IMR-90 (cell line): ENCODE measurements at regions not wholly inside any gene's neighbourhood (a gene's known extent, or its start where the extent isn't known, plus 50 kb on each side); places are given as distances from the start of the nearest gene placed in this dataset.

Source experiments
- ATAC-seq: fragments of 200-7000 bp; cut with Tn5 transposase; 2 replicates; pipeline ENCODE4 v1.9.1; 2020; ENCODE audit warnings: low read depth, mild to moderate bottlenecking, moderate library complexity
- BruUV-seq: library from RNA; stranded (reverse); fragments of 400-500 nt; replicated peaks from 2 replicates; lab custom pipeline; 2021; lab: Mats Ljungman, UMichigan
- CTCF ChIA-PET: fragments of 300-600 bp; formaldehyde crosslinking; extraction: SDS; loops from one replicate; lab custom pipeline; 2021; ENCODE audit warnings: antibody characterized with exemption; lab: Yijun Ruan, JAX
- POLR2A ChIA-PET: fragments of 300-600 bp; sonication (Branson Sonifier 250); formaldehyde crosslinking; loops from one replicate; lab custom pipeline; 2022; ENCODE audit warnings: antibody characterized with exemption; ENCODE audit not compliant: unreplicated experiment; lab: Charles Lee
- DNase-seq: peaks from one replicate; pipeline ENCODE4 v3.0.0; 2013
- H2AFZ ChIP-seq: replicated peaks from 2 replicates; pipeline ENCODE3; 2013; ENCODE audit warnings: low read length, mild to moderate bottlenecking; ENCODE audit not compliant: poor library complexity
- H2AK5ac ChIP-seq: 2 replicates; pipeline ENCODE4 v1.6.1; 2013; ENCODE audit warnings: low read depth, low read length, inconsistent platforms
- H2AK9ac ChIP-seq: replicated peaks from 2 replicates; pipeline ENCODE3; 2013; ENCODE audit warnings: mild to moderate bottlenecking, low read depth, low read length, moderate library complexity; ENCODE audit not compliant: poor library complexity
- H2BK120ac ChIP-seq: 2 replicates; pipeline ENCODE4 v1.6.1; 2013; ENCODE audit warnings: low read depth, low read length, inconsistent platforms
- H2BK15ac ChIP-seq: 3 replicates; pipeline ENCODE4 v1.6.1; 2013; ENCODE audit warnings: low read depth, low read length, inconsistent platforms
- H2BK20ac ChIP-seq: 2 replicates; pipeline ENCODE4 v1.6.1; 2013; ENCODE audit warnings: low read depth, mild to moderate bottlenecking, inconsistent platforms, low read length, moderate library complexity
- H2BK5ac ChIP-seq: 2 replicates; pipeline ENCODE4 v1.6.1; 2013; ENCODE audit warnings: mild to moderate bottlenecking, low read depth, low read length, inconsistent platforms; ENCODE audit not compliant: poor library complexity, severe bottlenecking
- H3K14ac ChIP-seq: replicated peaks from 2 replicates; pipeline ENCODE4 v1.6.1; 2013; ENCODE audit warnings: low read depth, low read length, inconsistent platforms
- H3K18ac ChIP-seq: 2 replicates; pipeline ENCODE4 v1.6.1; 2013; ENCODE audit warnings: low read depth, low read length, control low read depth
- H3K23ac ChIP-seq: 2 replicates; pipeline ENCODE4 v1.6.1; 2013; ENCODE audit warnings: low read depth, low read length, inconsistent platforms
- H3K27ac ChIP-seq: 2 replicates; pipeline ENCODE4 v1.5.1; 2013; ENCODE audit warnings: mild to moderate bottlenecking, control low read depth, low read length; ENCODE audit not compliant: insufficient read depth
- H3K27me3 ChIP-seq: 2 replicates; pipeline ENCODE4 v1.6.1; 2013; ENCODE audit warnings: low read length; ENCODE audit not compliant: control insufficient read depth, insufficient read depth
- H3K36me3 ChIP-seq: 2 replicates; pipeline ENCODE4 v1.6.1; 2013; ENCODE audit warnings: low read length, mixed read lengths; ENCODE audit not compliant: control insufficient read depth, insufficient read depth
- H3K4ac ChIP-seq: 2 replicates; pipeline ENCODE4 v1.6.1; 2013; ENCODE audit warnings: low read depth, low read length, inconsistent platforms
- H3K4me1 ChIP-seq: 2 replicates; pipeline ENCODE4 v1.6.1; 2013; ENCODE audit warnings: low read length, mixed read lengths; ENCODE audit not compliant: control insufficient read depth, insufficient read depth
- H3K4me2 ChIP-seq: 2 replicates; pipeline ENCODE4 v1.6.1; 2013; ENCODE audit warnings: low read depth, mild to moderate bottlenecking, control low read depth, low read length, moderate library complexity
- H3K4me3 ChIP-seq: 2 replicates; pipeline ENCODE4 v1.5.1; 2013; ENCODE audit warnings: low read depth, mild to moderate bottlenecking, control low read depth, low read length, moderate library complexity; ENCODE audit not compliant: insufficient read depth
- H3K56ac ChIP-seq: 2 replicates; pipeline ENCODE4 v1.6.1; 2013; ENCODE audit warnings: low read length, inconsistent platforms; ENCODE audit not compliant: insufficient read depth; ENCODE audit errors: extremely low read depth
- H3K79me1 ChIP-seq, 2 experiments: 2 replicates each; pipeline ENCODE4 v1.6.1; 2013; ENCODE audit warnings: low read length in 2 of 2, inconsistent platforms in 1 of 2, low read depth in 1 of 2
- H3K9ac ChIP-seq: 2 replicates; pipeline ENCODE4 v1.6.1; 2013; ENCODE audit warnings: low read depth, low read length, control low read depth
- H3K9me1 ChIP-seq: 2 replicates; pipeline ENCODE4 v1.6.1; 2013; ENCODE audit warnings: low read length, inconsistent platforms; ENCODE audit not compliant: insufficient read depth
- H3K9me3 ChIP-seq: 2 replicates; pipeline ENCODE4 v1.6.1; 2013; ENCODE audit warnings: low read length; ENCODE audit not compliant: control insufficient read depth, insufficient read depth
- H4K20me1 ChIP-seq: 2 replicates; pipeline ENCODE4 v1.6.1; 2013; ENCODE audit warnings: low read length, inconsistent platforms; ENCODE audit not compliant: insufficient read depth
- H4K5ac ChIP-seq: 2 replicates; pipeline ENCODE4 v1.6.1; 2013; ENCODE audit warnings: mild to moderate bottlenecking, low read depth, low read length, control low read depth
- H4K8ac ChIP-seq, 2 experiments: 2 replicates each; pipeline ENCODE4 v1.6.1; 2013; ENCODE audit warnings: low read depth in 2 of 2, low read length in 2 of 2, control low read depth in 1 of 2, inconsistent platforms in 1 of 2
- H4K91ac ChIP-seq: 2 replicates; pipeline ENCODE4 v1.6.1; 2013; ENCODE audit warnings: low read depth, low read length, inconsistent platforms; ENCODE audit not compliant: insufficient read depth
- BHLHE40 ChIP-seq: fragments of 150-350 bp; IDR thresholded peaks from 2 replicates; pipeline ENCODE4 v1.6.1; 2016; ENCODE audit warnings: mild to moderate bottlenecking, low read depth, low read length
- CEBPB ChIP-seq: IDR thresholded peaks from 2 replicates; pipeline ENCODE4 v1.6.1; 2012; ENCODE audit warnings: low read depth, low read length, improper control_type of control experiment
- CHD1 ChIP-seq: IDR thresholded peaks from 2 replicates; pipeline ENCODE4 v1.6.1; 2012; ENCODE audit warnings: low read depth, low read length, improper control_type of control experiment
- FOS ChIP-seq: fragments of 150-350 bp; IDR thresholded peaks from 2 replicates; pipeline ENCODE4 v1.6.1; 2016; ENCODE audit warnings: low read depth, low read length
- MAFK ChIP-seq: IDR thresholded peaks from 2 replicates; pipeline ENCODE4 v1.6.1; 2012; ENCODE audit warnings: low read depth, low read length, improper control_type of control experiment
- MAZ ChIP-seq: IDR thresholded peaks from 2 replicates; pipeline ENCODE4 v1.6.1; 2012; ENCODE audit warnings: low read depth, mild to moderate bottlenecking, low read length, improper control_type of control experiment, moderate library complexity, borderline replicate concordance
- MXI1 ChIP-seq: IDR thresholded peaks from 2 replicates; pipeline ENCODE4 v1.6.1; 2012; ENCODE audit warnings: low read depth, mild to moderate bottlenecking, low read length, moderate library complexity, borderline replicate concordance
- NFE2L2 ChIP-seq: fragments of 150-350 bp; IDR thresholded peaks from 2 replicates; pipeline ENCODE4 v1.6.1; 2016; ENCODE audit warnings: low read depth, mild to moderate bottlenecking, low read length
- RAD21 ChIP-seq: IDR thresholded peaks from 2 replicates; pipeline ENCODE4 v1.6.1; 2012; ENCODE audit warnings: low read length, improper control_type of control experiment
- SMC3 ChIP-seq: fragments of 150-350 bp; IDR thresholded peaks from 2 replicates; pipeline ENCODE4 v1.6.1; 2016; ENCODE audit warnings: low read depth, mild to moderate bottlenecking, antibody characterized with exemption, low read length, moderate library complexity
- whole genome bisulfite sequencing, 2 experiments: methylation state at CpG; one replicate each; pipeline versions ENCODE4 v1.1.5 to v1.1.7; 2013; ENCODE audit warnings: missing lambda C conversion rate in 2 of 2; ENCODE audit not compliant: insufficient read length in 1 of 2; ENCODE audit errors: extremely low coverage in 2 of 2; 5-methylcytosine and 5-hydroxymethylcytosine counted together
- dilution Hi-C: fragments of 300-500 bp; cut with HindIII; formaldehyde crosslinking; loops from one replicate; pipeline ENCODE4 v1.14.3; 2018; ENCODE audit warnings: low sequenced_read_pairs; ENCODE audit not compliant: unreplicated experiment
- in situ Hi-C: fragments of 300-500 bp; cut with MboI; formaldehyde crosslinking; loops from 3 replicates; pipeline ENCODE4 v1.14.3; 2019; ENCODE audit warnings: low sequenced_read_pairs, inconsistent platforms, mixed read lengths
- intact Hi-C: fragments of 100-400 bp; cut with micrococcal nuclease; formaldehyde crosslinking; loops from 2 replicates; pipeline ENCODE4 v1.10.0; 2022

GRCh38 chr4:3659131-3659530, 107.1 kb upstream of the ADRA2C start:
- Histone ChIP-seq H2BK20ac (no peak overlapping the region), H3K4me2 (no peak overlapping the region), H3K4ac (no peak overlapping the region), H3K27me3 (peaks cover 57% of the 10 kb centered on the region), H3K9me3 (no peaks in the 10 kb centered on the region), H2BK120ac (no peak overlapping the region), H4K8ac (no peak overlapping the region), H2BK5ac (no peak overlapping the region), H2AFZ (no peak overlapping the region), H3K56ac (no peak overlapping the region), H3K4me1 (peaks cover 8% of the 10 kb centered on the region; the same call in 1 of the 2 replicates), H4K5ac (no peak overlapping the region), H3K9ac (no peak overlapping the region), H3K27ac (no peak overlapping the region), H3K9me1 (0 out of 2 replicates have a peak, but pooled peaks cover 2% of the 10 kb centered on the region), H3K36me3 (no peaks in the 10 kb centered on the region), H3K14ac (no peak overlapping the region), H3K18ac (no peak overlapping the region), H2AK5ac (no peak overlapping the region), H3K79me1 (no peaks in the 10 kb centered on the region), H3K4me3 (no peak overlapping the region), H3K23ac (no peak overlapping the region), H4K91ac (no peak overlapping the region), H4K20me1 (no peaks in the 10 kb centered on the region), H2AK9ac (no peak overlapping the region), H2BK15ac (no peak overlapping the region)
- WGBS, 2 experiments = 56% methylated on average over 6 of the region's 9 CpGs; no CpG with 5 or more reads in 1 of the 2 experiments
- TF ChIP-seq MXI1 (no peak), NFE2L2 (no peak), SMC3 (no peak), CHD1 (no peak), CEBPB (no peak), MAFK (no peak), FOS (no peak), MAZ (no peak), BHLHE40 (no peak), RAD21 (no peak)
- ChIA-PET CTCF (no interaction called here), POLR2A (no interaction called here)
- dilution Hi-C loops (no loop called here), in situ Hi-C loops (no loop called here), intact Hi-C loops (no loop called here)
- BruUV-seq = no TSS peak
- ATAC-seq = no peak
- DNase-seq = no peak
